AG08395 (cell line): ENCODE measurements at regions not wholly inside any gene's neighbourhood (a gene's known extent, or its start where the extent isn't known, plus 50 kb on each side); places are given as distances from the start of the nearest gene placed in this dataset.
"Not testable (repeated sequence)": the region's sequence is repeated elsewhere in the genome, so short reads cannot be mapped to it uniquely, and the experiment has no call there.

ENCODE experiments used
- DNase-seq: peaks from one replicate; pipeline ENCODE4 v3.0.0; 2012; ENCODE audit warnings: mixed read lengths, low spot score

DNA sequence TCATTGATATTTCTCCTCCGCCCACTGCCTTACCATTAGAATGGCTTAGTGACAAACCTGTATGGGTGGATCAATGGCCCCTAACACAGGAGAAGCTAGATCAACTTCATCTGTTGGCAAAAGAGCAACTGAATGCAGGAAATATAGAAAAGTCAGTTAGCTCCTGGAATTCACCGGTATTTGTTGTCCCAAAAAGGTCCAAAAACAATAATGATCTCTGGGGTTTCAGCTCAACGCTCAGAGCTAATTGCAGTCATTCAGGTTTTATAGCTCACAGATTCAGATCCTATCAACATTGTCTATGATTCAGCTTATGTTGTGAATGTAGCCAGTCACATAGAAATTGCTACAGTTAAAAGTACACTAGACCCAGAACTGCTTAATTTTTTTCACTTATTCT, 124.0 kb upstream of the ZCCHC13 start:
- no peak for DNase-seq

DNA sequence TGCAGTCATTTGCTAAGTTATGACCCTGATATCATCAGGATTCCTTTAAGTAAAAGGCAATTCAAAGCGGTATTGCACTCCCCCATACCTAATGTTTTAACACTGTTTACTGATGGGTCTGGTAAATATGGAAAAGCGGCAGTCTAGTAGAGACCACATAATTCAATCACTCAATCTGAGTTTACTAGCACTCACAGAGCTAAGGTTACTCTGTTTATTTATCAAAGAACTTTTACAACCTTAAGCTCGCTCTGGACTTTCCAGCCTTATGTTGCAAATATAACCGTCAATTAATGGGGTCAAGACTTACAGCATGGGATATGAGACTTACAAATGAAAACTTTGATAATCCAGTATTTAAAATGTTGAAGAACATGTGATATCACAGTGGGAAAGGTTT, 124.5 kb upstream of the ZCCHC13 start:
- no peak for DNase-seq

DNA sequence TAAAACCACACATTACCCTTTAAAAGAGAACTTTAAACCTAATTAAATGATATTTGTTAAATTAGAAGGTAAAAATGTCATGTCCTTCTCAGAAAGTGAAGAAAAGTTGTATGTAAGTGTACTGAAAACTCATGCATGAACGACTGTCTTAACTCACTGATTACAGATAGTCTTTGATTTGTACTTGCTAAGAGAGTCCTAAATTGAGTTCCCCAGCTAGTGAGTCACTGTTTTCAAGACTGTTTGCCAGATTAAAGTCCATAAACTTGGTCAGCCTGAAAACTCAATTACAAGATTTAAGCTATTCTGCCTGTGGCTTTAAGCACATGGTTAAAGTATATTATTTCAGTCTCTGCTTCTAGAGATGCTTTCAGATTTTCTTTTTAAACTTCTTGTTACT, 124.9 kb upstream of the ZCCHC13 start:
- no peak for DNase-seq

DNA sequence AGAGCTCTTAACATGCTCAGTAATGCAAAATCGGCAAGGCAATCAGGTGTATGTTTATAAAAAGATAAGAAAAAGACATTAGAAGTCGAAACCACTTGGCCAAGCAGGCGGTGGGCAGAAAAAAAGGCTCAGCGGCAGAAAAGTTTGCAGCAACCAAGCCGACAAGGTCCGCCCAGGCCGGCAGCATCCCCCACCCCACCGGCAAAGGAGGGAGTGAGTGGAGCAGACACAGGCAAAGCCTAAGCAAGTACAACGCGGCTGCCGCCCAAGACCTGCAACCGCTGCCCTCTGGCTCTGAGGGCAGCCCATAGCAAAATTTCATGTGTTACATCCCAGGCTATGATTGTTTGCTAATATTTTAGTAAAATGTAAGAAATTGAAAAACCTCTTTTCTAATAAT, 125.4 kb upstream of the ZCCHC13 start:
- no peak for DNase-seq

DNA sequence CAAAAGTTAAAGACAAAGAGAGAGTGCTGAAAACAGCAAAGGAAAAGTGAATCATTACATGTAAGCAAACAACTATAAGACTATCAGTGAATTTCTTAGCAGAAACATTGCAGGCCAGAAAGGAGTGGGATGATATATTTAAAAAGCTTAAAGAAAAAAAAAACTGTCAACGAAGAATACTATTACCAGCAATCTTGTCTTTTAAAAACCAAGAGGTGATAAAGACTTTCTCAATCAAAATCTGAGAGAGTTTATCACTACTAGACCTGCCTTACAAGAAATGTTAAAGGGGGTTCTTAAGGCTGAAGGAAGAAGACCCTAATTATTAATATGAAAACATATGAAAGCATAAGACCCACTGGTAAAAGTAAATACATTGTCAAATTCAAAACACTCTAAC, 132.5 kb upstream of the ZCCHC13 start:
- no peak for DNase-seq

DNA sequence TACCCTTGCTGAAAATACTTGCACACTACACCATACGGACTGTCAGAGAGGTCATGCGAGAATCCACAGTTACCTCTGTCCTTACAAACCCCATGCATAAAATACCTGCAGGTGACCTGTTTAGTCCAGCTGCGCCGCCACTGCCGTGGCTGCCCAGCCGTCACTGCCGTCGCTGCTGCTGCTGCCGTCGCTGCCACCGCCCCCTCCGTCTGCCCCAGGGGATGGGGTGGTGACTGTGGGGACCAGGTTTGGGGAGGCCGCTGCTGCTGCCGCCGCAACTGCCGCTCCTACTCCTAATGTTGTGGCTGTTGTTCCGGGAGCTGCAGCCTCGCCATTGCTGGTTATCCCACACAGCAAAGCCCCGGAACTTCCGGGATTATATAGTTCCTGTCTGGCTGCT, 141.8 kb upstream of the ZCCHC13 start:
- DNase-seq, result no peak

DNA sequence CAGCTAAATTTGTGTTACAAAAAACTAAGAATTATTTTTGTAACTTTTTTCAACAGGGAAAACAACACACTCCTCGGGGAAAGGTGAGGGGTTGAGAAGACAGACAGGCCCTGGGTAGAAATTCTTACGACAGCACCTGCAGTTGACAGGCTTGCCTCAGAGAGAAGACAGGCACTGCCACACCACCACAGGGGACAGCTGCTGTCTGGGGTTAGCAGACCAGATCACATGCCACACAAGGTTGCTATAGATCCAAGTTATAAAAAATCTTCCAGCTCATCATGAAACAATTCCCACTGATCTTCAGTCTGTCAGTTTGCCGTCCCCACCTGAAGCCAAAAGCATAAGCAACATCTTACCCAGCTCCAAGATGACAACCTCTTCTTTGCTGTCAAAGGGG, 143.2 kb upstream of the ZCCHC13 start:
- DNase-seq, result no peak

DNA sequence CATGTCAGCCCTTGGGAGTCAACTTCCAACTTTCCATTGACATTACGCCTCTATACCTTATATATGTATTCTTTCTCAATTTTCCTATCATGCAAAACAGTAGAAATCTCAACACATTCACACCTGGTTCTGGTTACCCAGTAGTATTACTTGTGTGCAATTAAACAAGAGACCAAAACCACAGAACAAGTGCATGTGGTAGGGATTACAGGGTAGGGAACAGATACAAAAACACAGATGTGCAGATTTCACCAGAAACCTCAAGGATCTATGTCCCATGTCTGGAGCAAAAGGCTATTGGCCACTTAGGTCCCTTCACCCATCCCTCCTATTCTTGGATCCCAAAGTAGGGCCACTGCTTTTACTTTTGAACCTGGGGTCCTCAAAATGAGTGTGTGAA, 143.6 kb upstream of the ZCCHC13 start:
- DNase-seq, result no peak

DNA sequence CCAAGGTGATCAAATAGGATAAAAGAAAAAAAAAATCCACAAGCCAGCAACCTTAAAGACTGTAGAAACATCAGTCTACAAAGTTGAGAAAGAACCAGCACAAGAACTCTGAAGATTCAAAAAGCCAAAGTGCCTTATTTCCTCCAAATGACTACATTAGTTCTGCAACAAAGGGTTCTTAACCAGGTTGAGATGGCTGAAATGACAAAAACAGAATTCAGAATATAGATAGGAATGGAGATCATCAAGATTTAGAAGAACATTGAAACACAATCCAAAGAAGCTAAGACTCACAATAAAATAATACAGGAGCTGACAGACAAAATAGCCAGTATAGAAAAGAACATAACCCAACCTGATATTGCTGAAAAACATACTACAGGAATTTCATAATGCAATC, 156.5 kb upstream of the ZCCHC13 start:
- DNase-seq, result no peak

DNA sequence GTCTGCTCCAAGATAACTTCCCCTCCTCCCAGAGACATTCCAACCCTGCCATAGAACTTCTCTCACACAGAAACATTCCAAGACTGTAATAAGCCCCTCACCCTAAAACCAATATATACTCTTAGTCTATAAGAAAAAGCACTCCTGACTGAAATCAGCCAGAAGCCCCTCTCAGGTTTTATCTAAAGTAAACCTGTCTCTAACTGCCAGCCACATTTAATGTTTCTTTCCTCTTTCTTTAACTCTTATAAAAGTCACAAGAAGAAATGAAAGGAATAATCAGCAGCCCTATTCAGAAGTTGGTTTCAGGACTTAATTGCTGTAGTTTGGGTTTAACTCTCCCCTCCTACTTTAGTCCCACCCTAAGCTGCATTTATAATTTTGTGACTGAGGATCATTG, 165.0 kb upstream of the ZCCHC13 start:
- DNase-seq, result no peak

DNA sequence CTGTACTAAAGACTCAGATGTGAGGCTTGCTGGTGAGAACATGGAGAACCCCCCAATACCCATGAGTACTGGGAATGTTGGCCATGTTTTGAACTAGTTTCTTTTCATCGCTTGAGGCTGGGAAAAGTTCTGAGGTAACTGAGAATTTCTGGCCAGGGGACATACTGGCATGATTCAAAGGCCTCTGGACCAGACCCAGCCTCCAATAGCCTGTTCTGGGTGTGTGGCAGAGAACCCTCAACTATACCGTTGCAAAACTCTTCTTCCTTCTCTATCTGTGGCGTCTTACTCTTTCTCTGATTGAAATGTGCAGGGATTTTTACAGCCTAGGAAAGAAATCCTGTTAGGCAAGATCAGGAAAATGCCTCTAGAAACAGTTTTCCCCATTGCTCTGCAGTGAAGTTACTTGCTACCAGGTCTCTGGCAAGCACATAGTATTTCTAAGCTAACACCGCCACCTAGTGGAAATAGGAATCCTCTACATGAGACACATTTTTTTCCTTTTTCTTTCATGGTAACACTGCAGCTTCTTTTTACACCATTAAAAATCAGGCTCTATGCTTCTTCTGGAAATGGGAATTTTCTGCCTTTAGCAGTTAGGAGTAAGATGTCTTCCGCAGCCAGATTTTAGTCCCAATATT, 170.7 kb upstream of the ZCCHC13 start:
- DNase-seq, result peak; percentile 83

DNA sequence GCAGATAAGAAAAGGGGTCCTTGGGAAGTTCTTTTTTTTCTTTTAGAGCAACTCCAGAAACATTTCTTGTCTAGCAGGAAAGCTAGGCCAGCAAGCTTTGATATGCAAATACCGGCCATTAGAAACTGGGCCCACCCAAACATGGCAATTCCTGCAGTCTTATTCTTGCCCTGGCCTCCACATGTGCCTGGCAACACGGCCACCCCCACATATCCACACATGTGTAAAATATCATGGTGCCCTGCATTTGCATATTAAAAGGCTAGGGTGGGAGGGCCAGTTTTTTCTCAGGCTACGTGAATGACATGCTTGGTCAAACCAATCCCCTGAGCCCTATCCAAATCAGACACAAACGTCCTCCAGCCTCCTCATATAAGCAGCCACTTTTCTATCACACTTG, 171.7 kb upstream of the ZCCHC13 start:
- DNase-seq, result no peak

DNA sequence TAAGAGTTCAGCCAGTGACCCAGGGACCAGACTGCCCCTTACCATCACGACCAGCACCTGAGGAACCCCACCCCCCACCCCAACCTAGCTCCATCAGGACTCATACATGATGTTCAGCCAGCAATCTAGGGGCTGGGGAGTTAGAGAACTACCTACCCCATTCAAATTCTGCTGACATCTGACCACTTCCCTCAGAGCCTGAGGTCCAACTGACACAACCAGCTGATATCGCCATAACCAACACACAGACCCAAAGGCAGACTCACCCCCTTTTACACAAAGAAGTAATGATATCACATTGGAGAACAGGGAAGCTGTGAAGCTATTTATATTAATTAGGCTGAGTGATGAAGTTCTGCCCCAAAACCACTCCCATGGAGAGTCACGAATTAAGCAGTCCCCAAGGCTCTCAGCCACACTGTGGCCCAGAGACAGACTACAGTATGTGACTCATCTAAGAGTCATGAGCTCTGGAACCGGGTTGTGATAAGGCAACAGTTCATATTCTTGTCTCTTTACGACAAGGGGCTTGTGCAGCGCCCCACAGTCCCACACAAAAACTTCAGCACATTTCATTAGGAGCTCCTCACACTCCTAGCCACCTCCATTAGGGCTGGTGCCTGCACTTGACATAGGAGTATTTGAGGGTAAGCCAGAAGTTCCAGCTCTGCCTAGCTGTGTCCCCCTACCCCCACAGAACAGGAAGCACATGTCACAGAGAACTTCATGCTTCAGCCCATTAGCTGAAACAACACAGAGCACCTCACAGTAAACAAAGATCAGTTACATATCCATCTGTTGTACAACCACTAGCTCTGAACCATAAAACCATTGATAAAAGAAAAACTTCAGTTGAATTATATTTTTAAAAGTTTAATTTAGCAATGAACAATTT, 184.7 kb upstream of the ZCCHC13 start:
- peak; percentile 74 for DNase-seq

DNA sequence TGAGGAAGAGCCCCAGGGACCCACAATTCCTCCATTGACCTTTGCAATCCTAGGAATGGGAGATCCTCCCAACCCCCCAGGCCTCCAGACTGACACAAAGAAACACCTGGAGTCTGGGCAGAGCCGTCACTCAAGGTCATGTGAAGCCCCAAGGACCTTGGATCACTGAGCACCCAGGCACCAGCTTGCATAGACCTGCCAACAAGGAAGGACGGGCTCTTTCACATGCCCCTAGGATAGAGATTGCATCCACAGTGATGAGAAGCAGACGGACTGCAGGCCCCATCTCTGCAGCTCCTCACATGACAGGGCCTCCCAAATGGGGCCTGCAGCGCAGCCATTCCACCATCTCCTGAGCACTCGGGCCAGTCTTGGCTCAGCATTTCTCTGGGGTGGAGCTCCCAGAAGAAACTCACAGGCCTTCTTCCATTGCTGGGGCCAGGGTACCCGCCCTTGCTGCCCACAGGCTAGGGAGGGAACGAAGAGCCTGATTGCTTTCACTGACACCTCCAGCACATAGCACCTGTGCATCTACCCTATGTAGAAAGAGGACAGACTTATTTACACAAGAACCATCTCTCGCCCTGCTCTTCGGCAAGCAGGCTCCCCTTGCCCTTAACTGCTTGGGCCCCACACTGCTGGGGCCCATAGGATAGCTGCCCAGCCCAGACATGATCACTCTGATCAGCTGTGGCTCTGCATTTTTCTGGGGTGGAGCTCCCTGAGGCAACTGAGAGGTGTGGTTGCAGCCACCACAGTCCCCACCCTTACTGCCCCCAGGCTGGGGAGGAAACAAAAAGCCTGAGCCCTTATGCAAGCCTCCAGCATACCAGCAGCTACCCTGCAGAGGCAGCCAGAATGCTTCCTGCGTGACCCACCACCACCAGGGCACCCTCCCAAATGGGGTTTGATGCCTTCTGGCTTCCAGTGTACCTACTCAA, 185.7 kb upstream of the ZCCHC13 start:
- no peak for DNase-seq

DNA sequence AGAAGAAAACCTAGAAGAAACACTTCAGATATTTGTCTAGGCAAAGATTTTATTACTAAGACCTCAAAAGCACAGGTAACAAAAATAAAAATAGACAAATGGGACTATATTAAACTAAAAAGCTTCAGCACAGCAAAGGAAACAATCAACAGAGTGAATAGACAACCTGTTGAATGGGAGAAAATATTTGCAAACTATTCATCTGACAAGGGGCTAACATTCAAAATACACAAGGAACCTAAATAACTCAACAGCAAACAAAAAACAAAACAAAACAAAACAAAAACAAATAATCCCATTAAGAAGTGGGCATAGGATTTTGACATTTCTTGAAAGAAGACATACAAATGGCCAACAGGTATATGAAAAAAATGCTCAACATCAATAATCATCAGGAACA, 192.7 kb upstream of the ZCCHC13 start:
- no peak for DNase-seq

DNA sequence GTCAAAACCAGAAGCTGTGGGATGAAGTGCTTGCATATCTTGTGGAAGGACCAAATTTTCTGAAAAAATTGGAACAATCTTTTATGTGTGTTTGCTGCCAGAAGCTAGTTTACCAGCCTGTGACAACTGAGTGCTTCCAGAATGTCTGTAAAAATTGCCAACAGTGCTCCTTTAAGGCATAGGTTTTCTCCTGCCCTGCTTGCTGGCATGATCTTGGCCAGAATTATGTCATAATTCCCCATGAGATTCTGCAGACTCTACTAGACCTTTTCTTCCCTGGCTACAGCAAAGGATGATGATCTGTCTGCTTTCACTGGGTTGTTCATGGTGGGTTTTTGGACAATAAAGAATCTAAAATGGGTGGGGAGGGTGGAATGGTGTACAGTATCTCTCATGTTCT, 196.3 kb upstream of the ZCCHC13 start:
- no peak for DNase-seq

DNA sequence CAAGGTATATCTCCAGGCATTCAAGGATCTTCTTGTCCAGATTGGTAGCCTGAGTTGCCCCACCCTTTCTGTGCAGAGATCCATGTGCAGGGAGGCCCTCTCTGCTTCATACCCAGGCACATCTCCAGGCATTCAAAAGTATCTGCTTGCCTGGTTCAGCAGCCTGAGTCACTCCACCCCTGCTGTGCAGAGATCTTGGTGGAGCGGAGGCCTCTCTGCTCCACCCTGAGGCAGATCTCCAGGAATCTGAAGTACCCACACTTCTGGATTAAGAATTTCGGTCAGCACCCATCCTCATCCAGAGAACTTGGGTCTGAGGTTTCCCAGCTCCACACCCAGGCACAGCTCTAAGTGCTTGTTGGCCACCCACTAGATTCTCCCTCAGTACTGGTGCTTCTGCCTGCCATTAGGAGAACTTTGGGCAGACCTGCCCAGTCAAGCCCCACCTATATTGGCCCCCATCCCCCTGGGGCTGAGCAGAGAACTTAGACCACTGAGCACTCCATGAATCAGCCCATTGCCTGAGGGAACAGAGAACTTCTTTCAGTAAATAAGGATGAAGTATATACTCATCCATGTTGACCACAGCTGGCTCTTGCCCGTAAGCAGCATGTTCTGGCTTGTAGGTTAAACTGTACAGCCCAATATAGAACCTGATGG, 199.5 kb upstream of the ZCCHC13 start:
- DNase-seq, result no peak

DNA sequence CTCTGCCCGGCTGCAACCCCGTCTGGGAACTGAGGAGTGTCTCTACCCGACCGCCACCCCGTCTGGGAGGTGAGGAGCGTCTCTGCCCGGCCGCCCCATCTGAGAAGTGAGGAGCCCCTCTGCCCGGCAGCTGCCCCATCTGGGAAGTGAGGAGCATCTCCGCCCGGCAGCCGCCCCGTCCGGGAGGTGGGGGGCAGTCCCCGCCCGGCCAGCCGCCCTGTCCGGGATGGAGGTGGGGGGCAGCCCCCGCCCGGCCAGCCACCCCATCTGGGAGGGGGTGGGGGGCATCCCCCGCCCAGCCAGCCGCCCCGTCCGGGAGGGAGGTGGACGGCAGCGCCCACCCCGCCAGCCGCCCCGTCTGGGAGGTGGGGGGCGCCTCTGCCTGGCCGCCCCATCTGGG, 205.6 kb upstream of the ZCCHC13 start:
- DNase-seq, result not testable (repeated sequence)

DNA sequence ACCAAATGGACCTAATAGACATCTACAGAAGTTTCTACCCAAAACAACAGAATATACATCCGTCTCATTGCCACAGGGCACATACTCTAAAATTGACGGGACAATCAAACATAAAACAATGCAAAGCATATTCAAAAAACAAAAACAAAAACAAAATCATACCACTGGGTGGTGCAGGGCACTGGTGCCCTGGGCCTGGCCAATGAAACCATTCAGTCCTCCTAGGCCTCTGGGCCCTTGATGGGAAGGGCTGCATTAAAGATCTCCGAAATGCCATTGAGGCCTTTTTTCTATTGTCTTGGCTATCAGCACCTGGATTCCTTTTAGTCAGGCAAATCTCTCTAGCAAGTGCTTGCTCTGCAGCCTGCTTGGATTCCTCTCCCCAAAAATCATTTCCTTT, 213.9 kb upstream of the ZCCHC13 start:
- no peak for DNase-seq

DNA sequence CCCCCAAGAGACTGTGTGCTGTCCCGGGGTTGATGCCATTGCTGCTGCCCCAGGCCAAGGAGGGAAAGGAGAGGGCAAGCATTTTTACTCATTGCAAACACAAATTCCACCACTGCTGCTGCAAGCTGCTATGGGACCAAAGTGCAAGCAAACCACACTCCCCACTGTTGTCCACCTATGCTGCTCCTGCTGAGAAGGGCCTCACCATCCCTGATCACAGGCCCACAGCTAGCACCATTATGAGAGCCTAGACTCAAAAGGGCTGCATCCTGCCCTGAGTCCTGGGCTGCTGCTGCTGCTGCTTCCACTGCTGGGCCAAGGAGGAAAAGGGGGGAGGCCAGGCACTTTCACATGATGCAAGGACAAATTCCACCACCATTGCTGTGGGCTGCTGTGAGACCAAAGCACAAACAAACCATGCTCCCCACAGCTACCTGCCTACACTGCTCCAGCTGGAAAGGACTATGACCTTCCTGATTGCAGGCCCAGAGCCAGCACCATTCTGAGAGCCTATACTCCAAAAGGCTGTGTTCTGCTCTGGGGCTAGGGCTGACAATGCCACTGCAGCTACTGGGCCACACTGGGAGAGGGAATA, 218.2 kb upstream of the ZCCHC13 start:
- DNase-seq, result no peak

DNA sequence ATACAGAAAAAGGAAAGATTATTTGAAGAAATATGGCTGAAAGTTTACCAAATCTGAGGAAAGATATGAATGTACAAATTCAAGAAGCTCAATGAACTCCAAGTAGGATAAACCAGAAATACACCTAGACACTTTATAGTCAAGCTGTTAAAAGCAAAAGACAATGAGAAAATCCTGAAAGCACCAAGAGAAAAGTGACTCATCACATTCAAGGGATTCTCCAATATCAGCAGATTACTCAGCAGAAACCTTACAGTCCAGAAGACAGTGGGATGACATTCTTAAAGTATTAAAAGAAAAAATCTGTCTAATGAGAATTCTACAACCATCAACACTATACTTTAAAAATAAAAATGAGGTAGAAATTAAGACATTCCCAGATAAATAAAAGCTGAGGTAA, 223.8 kb upstream of the ZCCHC13 start:
- no peak for DNase-seq
